A549 (cell line): ENCODE measurements at regions not wholly inside any gene's neighbourhood (a gene's known extent, or its start where the extent isn't known, plus 50 kb on each side); places are given as distances from the start of the nearest gene placed in this dataset.

Experiments
- ATAC-seq, 2 experiments: fragments of 200-7000 bp in 1 of 2; fragments of >200 bp in 1 of 2; cut with Nextera tagmentation in 1 of 2; cut with Tn5 transposase in 1 of 2; 3 replicates each; pipeline versions ENCODE4 v1.8.0 to v1.9.1; 2018 to 2020; ENCODE audit warnings: mild to moderate bottlenecking in 1 of 2, moderate library complexity in 1 of 2
- CTCF ChIA-PET: fragments of 300-600 bp; sonication (Branson Sonifier 250); formaldehyde crosslinking; extraction: SDS; loops from one replicate; lab custom pipeline; 2021; ENCODE audit warnings: antibody characterized with exemption, inconsistent platforms; lab: Yijun Ruan, JAX
- POLR2A ChIA-PET: fragments of 350-600 bp; formaldehyde crosslinking; extraction: SDS; loops from one replicate; lab custom pipeline; 2021; ENCODE audit warnings: antibody characterized with exemption, inconsistent platforms; lab: Yijun Ruan, JAX
- DNase-seq, 2 experiments: peaks; one replicate each; pipeline versions ENCODE4 v3.0.0 to v3.0.0-alpha.2; 2011 to 2016; ENCODE audit warnings: low read depth in 1 of 2, low spot score in 1 of 2
- FAIRE-seq: peaks from 2 replicates; lab custom pipeline; 2011; peaks lifted over from hg19 to GRCh38; lab: Jason Lieb, UNC
- H3K27ac ChIP-seq, 2 experiments: fragments of >200 bp; sonication (Bioruptor Twin); formaldehyde crosslinking; 3 replicates each; pipeline ENCODE4 v1.5.1; 2016 to 2017
- H3K4me1 ChIP-seq: fragments of >200 bp; sonication (Bioruptor Twin); formaldehyde crosslinking; 3 replicates; pipeline ENCODE4 v1.6.1; 2016
- H3K4me2 ChIP-seq: fragments of >200 bp; sonication (Bioruptor Twin); formaldehyde crosslinking; 3 replicates; pipeline ENCODE4 v1.6.1; 2016
- H3K4me3 ChIP-seq: fragments of >200 bp; sonication (Bioruptor Twin); formaldehyde crosslinking; 3 replicates; pipeline ENCODE4 v1.5.1; 2016
- H3K9me3 ChIP-seq: fragments of >200 bp; sonication (Bioruptor Twin); formaldehyde crosslinking; 3 replicates; pipeline ENCODE4 v1.6.1; 2016
- CHD2 ChIP-seq: fragments of 150-350 bp; IDR thresholded peaks from 2 replicates; pipeline ENCODE4 v1.6.1; 2014; ENCODE audit warnings: low read length; ENCODE audit not compliant: partially characterized antibody
- FOSL2 ChIP-seq, 2 experiments: fragments of 450-650 bp in 1 of 2; fragments of >200 bp in 1 of 2; sonication (Bioruptor Twin) in 1 of 2; formaldehyde crosslinking; IDR thresholded peaks; 2 replicates each; pipeline versions ENCODE4 v1.5.0 to v1.6.1; 2016 to 2020; ENCODE audit warnings: mild to moderate bottlenecking in 1 of 2, moderate library complexity in 1 of 2
- HOXB13 ChIP-seq: fragments of 250-450 bp; sonication (Bioruptor Pico); IDR thresholded peaks from 2 replicates; pipeline ENCODE4 v1.5.0; 2020; ENCODE audit warnings: low read depth, mild to moderate bottlenecking, moderate library complexity
- MAZ ChIP-seq: fragments of 150-350 bp; IDR thresholded peaks from 2 replicates; pipeline ENCODE4 v1.6.1; 2014; ENCODE audit warnings: antibody characterized with exemption, low read depth, low read length, borderline replicate concordance
- POLR2A ChIP-seq: IDR thresholded peaks from 2 replicates; pipeline ENCODE4 v1.6.1; 2012; ENCODE audit warnings: mild to moderate bottlenecking, low read length
- RARB ChIP-seq: fragments of 250-450 bp; sonication (Bioruptor Pico); IDR thresholded peaks from 2 replicates; pipeline ENCODE4 v1.8.0; 2021; ENCODE audit warnings: mild to moderate bottlenecking, moderate library complexity
- SMC3 ChIP-seq: fragments of >200 bp; sonication (Bioruptor Twin); formaldehyde crosslinking; IDR thresholded peaks from 3 replicates; pipeline ENCODE4 v1.6.1; 2018; ENCODE audit warnings: inconsistent platforms
- USF2 ChIP-seq: fragments of 450-650 bp; IDR thresholded peaks from 2 replicates; pipeline ENCODE4 v1.6.1; 2014; ENCODE audit warnings: antibody characterized with exemption
- WGBS: methylation state at CpG from one replicate; pipeline ENCODE4 v1.1.6; 2017; ENCODE audit errors: missing lambda C conversion rate; 5-methylcytosine and 5-hydroxymethylcytosine counted together
- TF ChIP-seq, protein P1 (sequence below): fragments of >200 bp; sonication (Bioruptor Twin); formaldehyde crosslinking; IDR thresholded peaks from 3 replicates; pipeline ENCODE4 v1.5.1; 2016

DNA sequence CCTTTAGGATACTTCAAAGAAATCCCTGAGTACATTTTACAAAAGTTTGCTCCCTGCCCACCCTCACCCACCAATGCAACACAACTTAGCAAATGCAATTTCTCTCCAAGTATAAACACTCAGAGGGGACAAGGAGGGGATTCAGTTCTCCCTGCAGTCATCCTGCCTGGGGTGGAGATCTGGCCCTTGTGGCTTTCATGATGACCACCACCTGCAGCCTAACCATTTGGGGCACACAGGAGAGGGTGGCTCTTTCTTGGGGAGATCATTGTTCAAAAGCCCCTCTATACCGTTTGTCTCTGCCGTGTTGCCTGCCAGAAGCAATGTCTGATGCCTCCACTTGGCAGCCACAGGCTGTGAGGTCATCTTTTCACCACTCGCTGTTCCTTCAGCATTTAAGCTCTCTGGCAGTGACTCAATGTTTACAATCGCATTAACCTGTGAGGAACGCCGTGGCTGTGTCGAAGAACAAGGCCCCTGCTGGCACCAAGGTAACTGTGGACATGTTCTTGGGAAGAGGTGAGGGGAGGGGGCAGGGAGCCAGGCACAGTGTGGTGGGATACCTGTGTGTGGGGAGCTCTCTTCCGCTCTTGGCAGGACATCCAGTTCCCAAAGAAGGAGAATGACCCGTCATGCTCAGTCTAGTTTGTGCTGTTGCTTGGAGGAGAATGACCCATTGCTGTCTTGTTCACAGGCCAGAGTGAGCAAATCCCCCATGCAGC is 103.9 kb upstream of the DUSP10 start:
- TF ChIP-seq POLR2A: 0 out of 2 replicates have a peak, but pooled peaks have one; percentile 13
- TF ChIP-seq FOSL2 (IDR thresholded peaks at IDR 0.05): no peak
- TF ChIP-seq FOSL2 (CRISPR knock-in tag; IDR thresholded peaks at IDR 0.05): peak; percentile 31; the same call in 1 of the 2 replicates
- no peak for TF ChIP-seq MAZ
- TF ChIP-seq USF2: no peak
- H3K4me3 ChIP-seq: no peak overlapping the region
- no peaks in the 10 kb centered on the region for H3K9me3 ChIP-seq
- ChIA-PET POLR2A (no interaction called here), CTCF (interaction anchor here (0.6 to 0.8 kb wide), 2 partner anchors 195 to 368 kb away, joined by 3 to 4 read pairs; no protein-coding TSS in a partner anchor)
- WGBS: 24% methylated on average over 9 of the region's 9 CpGs
- peak; percentile 80 to 88 for ATAC-seq
- FAIRE-seq: no peak
- H3K4me1 ChIP-seq: peaks cover 24% of the 10 kb centered on the region
- peak overlapping the region; percentile 52 for H3K4me2 ChIP-seq
- H3K27ac ChIP-seq: peak overlapping the region; percentile 63 to 65
- DNase-seq: peak; percentile 11 to 59

GRCh38 chr1:221841983-221842335 is 100.1 kb upstream of the DUSP10 start:
- H3K4me1 ChIP-seq: peaks cover 43% of the 10 kb centered on the region

GRCh38 chr1:221841251-221841982 is 99.5 kb upstream of the DUSP10 start:
- CTCF ChIA-PET: interaction anchor here (1.3 to 3.0 kb wide), 2 partner anchors 10 to 614 kb away, joined by 3 to 11 read pairs; no protein-coding TSS in a partner anchor
- peak overlapping the region; percentile 92 to 95 for H3K27ac ChIP-seq

More at GRCh38 chr1:221841983-221842335, 100.1 kb upstream of the DUSP10 start:
- CTCF ChIA-PET: interaction anchor here (1.3 to 3.0 kb wide), 2 partner anchors 10 to 613 kb away, joined by 3 to 11 read pairs; no protein-coding TSS in a partner anchor
- Histone ChIP-seq H3K27ac (peak overlapping the region; percentile 7 to 95), H3K4me2 (no peak overlapping the region), H3K4me3 (no peak overlapping the region), H3K9me3 (no peaks in the 10 kb centered on the region)
- DNase-seq (no peak), ATAC-seq (no peak), FAIRE-seq (no peak)
- POLR2A ChIA-PET: no interaction called here
- TF ChIP-seq, protein P1, sequence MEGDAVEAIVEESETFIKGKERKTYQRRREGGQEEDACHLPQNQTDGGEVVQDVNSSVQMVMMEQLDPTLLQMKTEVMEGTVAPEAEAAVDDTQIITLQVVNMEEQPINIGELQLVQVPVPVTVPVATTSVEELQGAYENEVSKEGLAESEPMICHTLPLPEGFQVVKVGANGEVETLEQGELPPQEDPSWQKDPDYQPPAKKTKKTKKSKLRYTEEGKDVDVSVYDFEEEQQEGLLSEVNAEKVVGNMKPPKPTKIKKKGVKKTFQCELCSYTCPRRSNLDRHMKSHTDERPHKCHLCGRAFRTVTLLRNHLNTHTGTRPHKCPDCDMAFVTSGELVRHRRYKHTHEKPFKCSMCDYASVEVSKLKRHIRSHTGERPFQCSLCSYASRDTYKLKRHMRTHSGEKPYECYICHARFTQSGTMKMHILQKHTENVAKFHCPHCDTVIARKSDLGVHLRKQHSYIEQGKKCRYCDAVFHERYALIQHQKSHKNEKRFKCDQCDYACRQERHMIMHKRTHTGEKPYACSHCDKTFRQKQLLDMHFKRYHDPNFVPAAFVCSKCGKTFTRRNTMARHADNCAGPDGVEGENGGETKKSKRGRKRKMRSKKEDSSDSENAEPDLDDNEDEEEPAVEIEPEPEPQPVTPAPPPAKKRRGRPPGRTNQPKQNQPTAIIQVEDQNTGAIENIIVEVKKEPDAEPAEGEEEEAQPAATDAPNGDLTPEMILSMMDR: no peak
- no peak for TF ChIP-seq RARB (CRISPR knock-in tag)

GRCh38 chr1:221840511-221841243 is 98.8 kb upstream of the DUSP10 start:
- H3K27ac ChIP-seq: peak overlapping the region; percentile 92 to 95
- ATAC-seq (peak in 1 of 2 experiments; percentile 12; a peak in 2 of 6 replicates), FAIRE-seq (no peak), DNase-seq (peak in 1 of 2 experiments; percentile 11)
- 77% methylated on average over 5 of the region's 5 CpGs for WGBS
- H3K9me3 ChIP-seq: no peaks in the 10 kb centered on the region
- no peak overlapping the region for H3K4me3 ChIP-seq
- no peak for TF ChIP-seq RARB (CRISPR knock-in tag)
- TF ChIP-seq SMC3: no peak
- TF ChIP-seq HOXB13: no peak
- no peak for TF ChIP-seq FOSL2 (IDR thresholded peaks at IDR 0.05)
- no peak for TF ChIP-seq FOSL2 (CRISPR knock-in tag; IDR thresholded peaks at IDR 0.05)
- peak overlapping the region; percentile 48 for H3K4me2 ChIP-seq
- POLR2A ChIA-PET: no interaction called here
- CTCF ChIA-PET: interaction anchor here (1.3 to 3.0 kb wide), 2 partner anchors 11 to 614 kb away, joined by 3 to 11 read pairs; no protein-coding TSS in a partner anchor
- H3K4me1 ChIP-seq: peaks cover 33% of the 10 kb centered on the region

More at GRCh38 chr1:221841251-221841982, 99.5 kb upstream of the DUSP10 start:
- FAIRE-seq: no peak
- no peak for ATAC-seq
- Histone ChIP-seq H3K9me3 (no peaks in the 10 kb centered on the region), H3K4me2 (no peak overlapping the region; the same call in 2 of the 3 replicates), H3K4me1 (peaks cover 41% of the 10 kb centered on the region), H3K4me3 (no peak overlapping the region)
- no peak for TF ChIP-seq CHD2
- WGBS: 79% methylated on average over 4 of the region's 4 CpGs
- POLR2A ChIA-PET: no interaction called here
- no peak for DNase-seq
